Small intestine (tissue), 7 donors: ENCODE measurements at regions not wholly inside any gene's neighbourhood (a gene's known extent, or its start where the extent isn't known, plus 50 kb on each side); places are given as distances from the start of the nearest gene placed in this dataset.

ENCODE experiments used
- DNase-seq, 2 donors: peaks; one replicate each; pipeline versions ENCODE4 v3.0.0 to v3.0.0-alpha.2; 2013
- FAIRE-seq: peaks from 2 replicates; lab custom pipeline; 2012; peaks lifted over from hg19 to GRCh38; lab: Jason Lieb, UNC
- H3K27ac ChIP-seq, 3 donors: one replicate each; pipeline ENCODE4 v1.5.1; 2013; ENCODE audit warnings: low read length in 2 of 3, mild to moderate bottlenecking in 2 of 3, control low read depth in 1 of 3, inconsistent platforms in 1 of 3, low read depth in 1 of 3, moderate library complexity in 1 of 3
- H3K27me3 ChIP-seq, 3 donors: one replicate each; pipeline ENCODE4 v1.6.1; 2013; ENCODE audit warnings: low read length in 3 of 3, inconsistent platforms in 1 of 3; ENCODE audit not compliant: control insufficient read depth in 3 of 3, insufficient read depth in 3 of 3
- H3K36me3 ChIP-seq, 3 donors: one replicate each; pipeline ENCODE4 v1.6.1; 2013; ENCODE audit warnings: low read length in 3 of 3, inconsistent platforms in 1 of 3, low read depth in 1 of 3, mild to moderate bottlenecking in 1 of 3, moderate library complexity in 1 of 3; ENCODE audit not compliant: control insufficient read depth in 3 of 3, insufficient read depth in 2 of 3
- H3K4me1 ChIP-seq, 3 donors: one replicate each; pipeline ENCODE4 v1.6.1; 2013; ENCODE audit warnings: low read length in 2 of 3, inconsistent platforms in 1 of 3, low read depth in 1 of 3, mild to moderate bottlenecking in 1 of 3, moderate library complexity in 1 of 3; ENCODE audit not compliant: control insufficient read depth in 3 of 3, insufficient read depth in 2 of 3
- H3K4me3 ChIP-seq, 3 donors: one replicate each; pipeline ENCODE4 v1.5.1; 2013; ENCODE audit warnings: low read length in 3 of 3, control low read depth in 1 of 3, inconsistent platforms in 1 of 3, low read depth in 1 of 3, mild to moderate bottlenecking in 1 of 3, moderate library complexity in 1 of 3
- H3K9me3 ChIP-seq, 2 donors: one replicate each; pipeline ENCODE4 v1.6.1; 2013; ENCODE audit warnings: low read depth in 1 of 2, low read length in 1 of 2; ENCODE audit not compliant: control insufficient read depth in 2 of 2, insufficient read depth in 1 of 2
- WGBS, 3 donors: extraction: QIAGEN DNeasy Blood & Tissue Kit; methylation state at CpG; one replicate each; pipeline ENCODE4 v1.1.7; 2013; 5-methylcytosine and 5-hydroxymethylcytosine counted together
- donor health status: healthy with polysubstance abuse.
- donor health status: control.
- donor health status: control.
- donor health status: Bipolar disorder and iron deficiency.
- donor health status: healthy.

- WGBS, 3 donors = 14 to 54% (median 24%) methylated on average over 4 of the region's 4 CpGs
- H3K36me3 ChIP-seq = no peaks in the 10 kb centered on the region
- no peak for FAIRE-seq
Observed at GRCh38 chr12:19044891-19045290, 84.6 kb upstream of the PLEKHA5 start.

GRCh38 chr12:19045426-19045825 is 84.1 kb upstream of the PLEKHA5 start:
- H3K27me3 ChIP-seq = no peaks in the 10 kb centered on the region
- H3K27ac ChIP-seq = peak overlapping the region in 1 of 3 donors; percentile 43
- 74 to 80% (median 75%) methylated on average over 2 of the region's 2 CpGs for WGBS, 3 donors
- no peak overlapping the region for H3K4me3 ChIP-seq
- no peak for DNase-seq
- no peaks in the 10 kb centered on the region for H3K36me3 ChIP-seq
- H3K4me1 ChIP-seq = peaks cover 0 to 5% (median 0%) of the 10 kb centered on the region in 3 donors
- peaks cover 0 to 3% of the 10 kb centered on the region in 2 donors for H3K9me3 ChIP-seq
- FAIRE-seq = no peak

More at GRCh38 chr12:19044891-19045290, 84.6 kb upstream of the PLEKHA5 start:
- Histone ChIP-seq H3K4me3 (no peak overlapping the region), H3K4me1 (peaks cover 0 to 5% (median 0%) of the 10 kb centered on the region in 3 donors), H3K27ac (peak overlapping the region in 1 of 3 donors; percentile 43), H3K27me3 (no peaks in the 10 kb centered on the region), H3K9me3 (peaks cover 0 to 3% of the 10 kb centered on the region in 2 donors)
- peak; percentile 25 to 54 for DNase-seq

DNA sequence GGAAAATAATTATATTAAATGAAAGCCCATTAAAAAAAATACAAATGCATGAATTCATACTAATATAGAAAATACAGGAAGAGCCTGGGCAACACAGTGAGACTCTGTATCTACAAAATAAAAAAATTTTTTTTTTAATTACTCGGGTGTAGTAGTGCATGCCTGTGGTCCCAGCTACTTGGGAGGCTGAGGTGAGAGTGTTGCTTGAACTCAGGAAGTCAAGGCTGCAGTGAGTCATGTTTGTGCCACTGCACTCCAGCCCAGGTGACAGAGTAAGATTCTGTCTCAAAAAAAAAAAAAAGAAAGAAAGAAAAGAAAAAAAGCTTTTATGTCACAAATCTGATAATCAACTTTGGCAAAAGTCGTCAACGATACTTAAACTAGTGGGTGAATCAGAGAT is 80.6 kb upstream of the PLEKHA5 start:
- H3K27me3 ChIP-seq = no peaks in the 10 kb centered on the region
- no peaks in the 10 kb centered on the region for H3K36me3 ChIP-seq
- peaks cover 0 to 5% (median 0%) of the 10 kb centered on the region in 3 donors for H3K4me1 ChIP-seq
- no peak overlapping the region for H3K4me3 ChIP-seq
- no peak overlapping the region for H3K27ac ChIP-seq
- no peak for FAIRE-seq
- no peak for DNase-seq
- WGBS, 3 donors = 77 to 94% (median 86%) methylated on average over 3 of the region's 3 CpGs
- peaks cover 0 to 3% of the 10 kb centered on the region in 2 donors for H3K9me3 ChIP-seq

- Histone ChIP-seq H3K9me3 (peaks cover 0 to 3% of the 10 kb centered on the region in 2 donors), H3K36me3 (no peaks in the 10 kb centered on the region), H3K4me3 (no peak overlapping the region), H3K27me3 (no peaks in the 10 kb centered on the region), H3K4me1 (no peaks in the 10 kb centered on the region), H3K27ac (no peak overlapping the region)
- FAIRE-seq (no peak), DNase-seq (no peak)
- 44 to 55% (median 52%) methylated on average over 2 of the region's 2 CpGs for WGBS, 3 donors
Observed at GRCh38 chr12:19052689-19053088, 76.8 kb upstream of the PLEKHA5 start.

GRCh38 chr12:19053218-19053617 is 76.3 kb upstream of the PLEKHA5 start:
- FAIRE-seq = no peak
- WGBS, 3 donors = 90 to 91% (median 90%) methylated on average over 1 of the region's 1 CpG
- no peaks in the 10 kb centered on the region for H3K9me3 ChIP-seq

DNA sequence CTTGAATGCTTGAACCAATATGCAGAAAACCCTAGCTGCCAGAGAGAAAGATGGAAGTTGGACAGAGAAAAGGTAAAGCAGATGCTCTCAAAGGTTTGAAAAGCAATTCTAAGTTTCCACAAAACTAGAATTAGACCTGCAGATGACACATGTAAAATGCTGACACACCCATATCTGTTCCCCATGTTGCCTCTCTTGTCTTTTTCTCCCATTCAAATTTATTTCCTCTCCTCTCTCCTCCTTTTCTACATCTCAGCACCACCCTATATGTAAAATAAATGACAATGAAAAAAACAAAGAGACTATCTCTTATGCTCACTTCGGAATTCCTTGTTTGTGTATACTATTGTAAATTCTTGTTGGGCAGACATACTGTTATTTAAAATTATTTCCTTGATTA is 75.5 kb upstream of the PLEKHA5 start:
- Histone ChIP-seq H3K4me3 (no peak overlapping the region), H3K4me1 (peaks cover 2 to 7% (median 3%) of the 10 kb centered on the region in 3 donors), H3K27ac (no peak overlapping the region), H3K9me3 (no peaks in the 10 kb centered on the region), H3K36me3 (no peaks in the 10 kb centered on the region), H3K27me3 (no peaks in the 10 kb centered on the region)
- WGBS, 3 donors = 82 to 86% (median 85%) methylated on average over 1 of the region's 1 CpG
- DNase-seq = no peak
- FAIRE-seq = no peak

More at GRCh38 chr12:19053218-19053617, 76.3 kb upstream of the PLEKHA5 start:
- peaks cover 0 to 2% (median 0%) of the 10 kb centered on the region in 3 donors for H3K4me1 ChIP-seq
- H3K4me3 ChIP-seq = no peak overlapping the region
- no peaks in the 10 kb centered on the region for H3K27me3 ChIP-seq
- H3K36me3 ChIP-seq = no peaks in the 10 kb centered on the region
- H3K27ac ChIP-seq = no peak overlapping the region
- DNase-seq = no peak

GRCh38 chr12:19055589-19055988 is 73.9 kb upstream of the PLEKHA5 start:
- Histone ChIP-seq H3K4me3 (no peak overlapping the region), H3K9me3 (no peaks in the 10 kb centered on the region), H3K4me1 (peaks cover 2 to 7% (median 3%) of the 10 kb centered on the region in 3 donors), H3K36me3 (no peaks in the 10 kb centered on the region), H3K27ac (no peak overlapping the region), H3K27me3 (no peaks in the 10 kb centered on the region)
- FAIRE-seq (no peak), DNase-seq (no peak)
- WGBS, 3 donors = 59 to 81% (median 73%) methylated on average over 4 of the region's 4 CpGs

DNA sequence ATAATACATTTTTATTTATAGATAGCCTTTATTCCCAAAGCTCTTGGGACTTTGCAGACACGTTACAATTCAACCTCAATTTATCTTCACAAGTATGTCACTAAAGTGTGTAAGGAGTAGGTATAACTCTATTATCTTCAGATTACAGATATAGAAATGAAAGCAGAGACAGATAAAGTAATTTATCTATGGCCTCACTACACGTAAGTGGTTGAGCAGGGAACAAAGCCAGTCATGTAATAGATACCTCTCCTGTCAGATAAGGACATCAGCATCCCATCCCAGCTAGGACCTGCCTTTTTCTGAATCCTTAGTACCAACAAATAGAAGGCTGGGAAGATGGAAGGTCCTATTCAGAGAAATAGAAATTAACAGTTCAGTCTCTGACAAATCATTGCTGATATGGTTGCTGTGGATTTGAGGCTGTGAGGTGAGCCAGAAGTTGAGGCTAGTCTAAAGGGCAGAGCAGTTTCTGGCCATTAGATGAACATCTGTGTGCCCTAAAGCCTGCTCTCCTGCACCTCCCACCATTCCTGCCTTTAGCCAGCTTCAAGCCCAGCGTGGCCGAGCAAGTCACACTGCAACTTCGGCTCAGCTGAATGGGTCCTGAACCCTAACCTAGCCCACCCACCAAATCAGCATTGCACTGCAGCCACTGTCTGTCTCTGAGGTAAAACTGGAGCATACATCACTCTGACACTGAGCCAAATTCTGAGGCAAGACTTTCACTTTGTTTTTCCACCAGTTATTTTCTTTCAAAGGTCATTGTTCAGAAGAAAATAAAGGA is 71.1 kb upstream of the PLEKHA5 start:
- H3K36me3 ChIP-seq = no peaks in the 10 kb centered on the region

More for the DNA sequence above, 71.1 kb upstream of the PLEKHA5 start:
- DNase-seq (peak in 1 of 2 donors; percentile 38), FAIRE-seq (no peak)
- Histone ChIP-seq H3K9me3 (no peaks in the 10 kb centered on the region), H3K27me3 (no peaks in the 10 kb centered on the region), H3K4me3 (no peak overlapping the region), H3K27ac (no peak overlapping the region), H3K4me1 (peaks cover 2 to 7% (median 3%) of the 10 kb centered on the region in 3 donors)
- 19 to 51% (median 28%) methylated on average over 5 of the region's 5 CpGs for WGBS, 3 donors
